Activated naive CD4-positive, alpha-beta T cell treated with anti-CD3 and anti-CD28 coated beads, Interleukin-2, amount 50 U/mL, for 24 hours (primary cell): ENCODE measurements at regions not wholly inside any gene's neighbourhood (a gene's known extent, or its start where the extent isn't known, plus 50 kb on each side); places are given as distances from the start of the nearest gene placed in this dataset.

Experiments used
- H3K27ac Mint-ChIP-seq: one replicate; pipeline ENCODE4 v1.8.0; 2021; ENCODE audit warnings: mild to moderate bottlenecking, mixed read lengths
- H3K27me3 Mint-ChIP-seq: one replicate; pipeline ENCODE4 v1.8.0; 2021; ENCODE audit warnings: mixed read lengths
- H3K36me3 Mint-ChIP-seq: one replicate; pipeline ENCODE4 v1.8.0; 2021; ENCODE audit warnings: mixed read lengths
- H3K4me1 Mint-ChIP-seq: one replicate; pipeline ENCODE4 v1.8.0; 2021; ENCODE audit warnings: mixed read lengths
- H3K4me3 Mint-ChIP-seq: one replicate; pipeline ENCODE4 v1.8.0; 2021; ENCODE audit warnings: mild to moderate bottlenecking, mixed read lengths
- H3K9me3 Mint-ChIP-seq: one replicate; pipeline ENCODE4 v1.8.0; 2021; ENCODE audit warnings: mixed read lengths

DNA sequence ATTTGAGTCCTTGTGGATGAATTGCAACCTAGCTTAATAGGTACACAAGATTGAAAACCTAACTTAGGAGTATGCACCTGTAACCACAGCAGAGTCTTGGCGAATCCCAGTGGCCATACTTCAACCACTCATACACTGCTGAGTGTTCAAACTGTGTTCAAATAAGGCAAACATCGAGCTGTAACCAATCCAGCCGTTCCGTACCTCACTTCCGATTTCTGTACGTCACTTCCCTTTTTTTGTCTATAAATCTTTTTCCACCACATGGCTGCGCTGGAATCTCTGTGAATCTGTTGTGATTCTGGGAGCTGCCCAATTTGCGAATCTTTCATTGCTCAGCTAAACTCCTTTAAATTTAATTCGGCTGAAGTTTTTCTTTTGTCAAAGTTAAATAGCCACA lies 190.6 kb downstream of the MAF start:
- Mint-ChIP-seq H3K4me3 (no peak overlapping the region), H3K27ac (no peak overlapping the region), H3K27me3 (no peaks in the 10 kb centered on the region), H3K4me1 (peaks cover 10% of the 10 kb centered on the region), H3K9me3 (no peaks in the 10 kb centered on the region), H3K36me3 (no peaks in the 10 kb centered on the region)

DNA sequence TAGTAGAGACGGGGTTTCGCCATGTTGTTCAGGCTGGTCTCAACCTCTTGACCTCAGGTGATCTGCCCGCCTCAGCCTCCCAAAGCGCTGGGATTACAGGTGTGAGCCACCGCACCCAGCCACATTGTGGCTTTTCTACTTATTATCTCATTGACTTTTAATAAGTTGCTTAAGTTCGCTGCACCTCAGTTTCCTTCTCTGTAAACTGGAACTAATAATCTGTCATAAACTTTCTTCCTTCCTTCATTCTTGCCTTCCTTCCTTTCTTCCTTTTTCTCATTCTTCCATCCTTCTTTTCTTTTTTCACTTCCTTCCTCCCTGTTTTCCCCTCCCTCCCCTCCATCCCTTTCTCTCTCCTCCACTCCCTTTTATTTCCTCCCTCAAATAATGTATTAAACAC lies 192.2 kb downstream of the MAF start:
- Mint-ChIP-seq H3K27me3 (no peaks in the 10 kb centered on the region), H3K27ac (no peak overlapping the region), H3K4me1 (peaks cover 4% of the 10 kb centered on the region), H3K4me3 (no peak overlapping the region), H3K9me3 (no peaks in the 10 kb centered on the region), H3K36me3 (no peaks in the 10 kb centered on the region)

DNA sequence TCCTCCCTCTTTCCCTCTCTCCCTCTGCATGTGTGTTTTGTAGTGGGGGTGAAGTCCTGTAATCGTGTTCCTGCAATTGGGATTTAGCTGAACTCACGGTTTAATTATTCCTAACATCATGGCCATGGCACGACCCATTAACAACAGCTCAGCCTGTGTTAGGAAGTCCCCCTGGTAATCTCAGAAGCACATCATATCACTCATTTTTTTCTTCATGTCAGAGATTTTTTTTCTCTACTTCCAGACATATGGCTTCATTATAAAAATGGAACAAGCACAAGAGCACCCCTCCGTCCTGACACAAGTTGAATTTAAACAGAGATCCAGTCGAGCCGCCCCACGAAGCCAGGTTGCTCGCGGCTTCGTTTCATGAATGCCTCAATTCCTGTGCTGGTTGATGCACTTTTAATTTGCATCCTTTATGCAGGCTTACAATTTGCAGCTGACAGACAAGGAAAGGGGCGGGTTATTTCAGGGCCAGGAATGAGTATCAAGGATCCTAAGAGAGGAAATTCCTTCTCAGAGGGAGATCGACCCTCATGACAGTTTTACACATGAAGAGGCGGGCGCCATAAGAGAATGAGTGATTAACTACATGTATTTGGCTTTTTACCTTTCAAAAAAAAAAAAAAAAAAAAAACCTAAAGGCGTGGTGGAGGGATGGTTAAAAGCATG lies 192.9 kb downstream of the MAF start:
- Mint-ChIP-seq H3K9me3 (no peaks in the 10 kb centered on the region), H3K36me3 (no peaks in the 10 kb centered on the region), H3K27me3 (no peaks in the 10 kb centered on the region), H3K4me1 (peaks cover 4% of the 10 kb centered on the region), H3K4me3 (no peak overlapping the region), H3K27ac (no peak overlapping the region)

DNA sequence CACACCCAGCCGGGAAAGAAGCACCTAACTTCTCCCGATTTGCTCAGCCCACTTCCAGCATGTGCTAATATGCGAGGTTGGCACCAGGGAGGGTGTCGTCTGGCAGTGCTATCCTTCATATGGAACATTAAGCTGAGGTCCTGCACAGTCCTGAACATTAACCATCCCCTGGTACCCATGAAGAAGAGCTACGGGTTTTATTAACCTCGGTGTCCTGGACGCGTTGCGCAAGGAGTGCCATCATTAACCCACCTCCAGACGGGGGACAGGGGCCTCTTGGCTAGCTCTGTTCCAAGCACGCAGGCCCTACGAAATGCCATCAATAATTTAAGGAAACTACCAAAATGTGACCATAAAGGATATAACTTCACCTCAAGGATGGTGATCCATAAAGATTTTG lies 193.5 kb downstream of the MAF start:
- no peak overlapping the region for H3K4me3 Mint-ChIP-seq
- no peak overlapping the region for H3K27ac Mint-ChIP-seq
- no peaks in the 10 kb centered on the region for H3K36me3 Mint-ChIP-seq
- H3K9me3 Mint-ChIP-seq: no peaks in the 10 kb centered on the region
- no peaks in the 10 kb centered on the region for H3K27me3 Mint-ChIP-seq
- peaks cover 4% of the 10 kb centered on the region for H3K4me1 Mint-ChIP-seq

DNA sequence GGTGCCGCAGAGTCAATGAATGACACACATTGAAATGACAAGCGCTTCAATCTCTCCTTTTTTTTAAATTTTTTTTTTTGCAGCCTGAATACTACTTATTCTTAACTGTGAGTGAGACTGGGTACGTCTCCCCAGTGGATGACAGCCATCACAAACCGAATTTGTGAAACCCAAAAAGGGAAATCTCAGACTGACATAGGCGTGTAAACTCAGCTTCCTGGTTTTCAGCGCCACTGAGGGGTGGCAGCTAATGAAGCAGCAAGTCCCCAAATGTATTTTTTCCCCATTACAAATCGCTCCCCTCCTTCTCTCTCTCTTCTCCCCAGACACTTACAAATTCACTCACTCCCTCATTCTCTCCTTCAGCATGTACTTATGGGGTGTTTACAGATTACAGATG lies 196.0 kb downstream of the MAF start:
- H3K9me3 Mint-ChIP-seq: no peaks in the 10 kb centered on the region
- H3K4me3 Mint-ChIP-seq: no peak overlapping the region
- no peaks in the 10 kb centered on the region for H3K27me3 Mint-ChIP-seq
- H3K27ac Mint-ChIP-seq: no peak overlapping the region
- no peaks in the 10 kb centered on the region for H3K36me3 Mint-ChIP-seq
- H3K4me1 Mint-ChIP-seq: no peaks in the 10 kb centered on the region

DNA sequence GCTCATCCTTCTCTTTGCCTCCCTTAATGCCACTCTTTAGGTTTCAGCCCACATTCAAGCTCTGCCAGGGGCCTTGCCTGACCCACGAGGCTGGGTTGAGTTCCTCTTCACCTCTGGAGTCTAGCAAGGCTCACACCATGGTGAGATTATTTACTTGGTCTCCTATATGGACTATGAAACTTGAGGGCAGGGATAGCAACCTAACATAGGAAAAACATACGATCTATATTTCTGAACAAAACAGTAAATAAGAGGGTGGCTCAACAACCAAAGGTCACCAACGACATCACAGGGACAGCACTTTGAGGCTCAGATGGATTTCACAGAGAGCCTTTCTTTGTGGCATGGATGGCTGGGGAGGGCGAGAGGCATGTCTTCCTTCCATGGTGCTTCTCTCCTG lies 197.0 kb downstream of the MAF start:
- H3K27ac Mint-ChIP-seq: no peak overlapping the region
- H3K4me3 Mint-ChIP-seq: no peak overlapping the region
- H3K36me3 Mint-ChIP-seq: no peaks in the 10 kb centered on the region
- H3K9me3 Mint-ChIP-seq: no peaks in the 10 kb centered on the region
- H3K4me1 Mint-ChIP-seq: no peaks in the 10 kb centered on the region
- H3K27me3 Mint-ChIP-seq: no peaks in the 10 kb centered on the region

GRCh38 chr16:79402920-79403319 lies 197.6 kb downstream of the MAF start:
- H3K27me3 Mint-ChIP-seq: no peaks in the 10 kb centered on the region
- H3K9me3 Mint-ChIP-seq: no peaks in the 10 kb centered on the region
- no peak overlapping the region for H3K27ac Mint-ChIP-seq
- no peaks in the 10 kb centered on the region for H3K4me1 Mint-ChIP-seq
- H3K36me3 Mint-ChIP-seq: no peaks in the 10 kb centered on the region
- H3K4me3 Mint-ChIP-seq: no peak overlapping the region

GRCh38 chr16:79402356-79402755 lies 198.2 kb downstream of the MAF start:
- Mint-ChIP-seq H3K27ac (no peak overlapping the region), H3K27me3 (no peaks in the 10 kb centered on the region), H3K36me3 (no peaks in the 10 kb centered on the region), H3K4me1 (no peaks in the 10 kb centered on the region), H3K9me3 (no peaks in the 10 kb centered on the region), H3K4me3 (no peak overlapping the region)

DNA sequence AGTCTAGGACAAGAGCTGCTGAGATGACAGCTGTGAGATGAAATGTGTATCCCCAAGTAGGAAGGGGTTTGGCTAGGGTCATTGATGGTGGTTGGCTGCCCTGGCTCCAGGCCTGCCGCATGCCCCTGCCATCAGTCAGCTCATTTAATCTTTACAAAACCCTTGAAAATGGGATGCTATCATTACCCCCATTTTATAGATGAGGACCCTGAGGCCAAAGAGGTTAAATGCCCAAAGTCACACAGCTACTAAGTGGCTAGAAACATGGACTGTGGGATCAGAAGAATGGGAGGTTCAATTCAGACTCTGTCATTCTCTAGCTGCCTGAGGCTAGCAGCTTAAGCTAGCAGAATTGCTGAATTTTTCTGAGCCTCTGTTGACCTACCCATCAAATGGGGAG lies 198.8 kb downstream of the MAF start:
- Mint-ChIP-seq H3K36me3 (no peaks in the 10 kb centered on the region), H3K4me1 (no peaks in the 10 kb centered on the region), H3K27ac (no peak overlapping the region), H3K9me3 (no peaks in the 10 kb centered on the region), H3K27me3 (no peaks in the 10 kb centered on the region), H3K4me3 (no peak overlapping the region)

GRCh38 chr16:79401157-79401556 lies 199.4 kb downstream of the MAF start:
- no peaks in the 10 kb centered on the region for H3K27me3 Mint-ChIP-seq
- H3K9me3 Mint-ChIP-seq: no peaks in the 10 kb centered on the region
- H3K4me3 Mint-ChIP-seq: no peak overlapping the region
- no peaks in the 10 kb centered on the region for H3K36me3 Mint-ChIP-seq
- no peak overlapping the region for H3K27ac Mint-ChIP-seq
- no peaks in the 10 kb centered on the region for H3K4me1 Mint-ChIP-seq

DNA sequence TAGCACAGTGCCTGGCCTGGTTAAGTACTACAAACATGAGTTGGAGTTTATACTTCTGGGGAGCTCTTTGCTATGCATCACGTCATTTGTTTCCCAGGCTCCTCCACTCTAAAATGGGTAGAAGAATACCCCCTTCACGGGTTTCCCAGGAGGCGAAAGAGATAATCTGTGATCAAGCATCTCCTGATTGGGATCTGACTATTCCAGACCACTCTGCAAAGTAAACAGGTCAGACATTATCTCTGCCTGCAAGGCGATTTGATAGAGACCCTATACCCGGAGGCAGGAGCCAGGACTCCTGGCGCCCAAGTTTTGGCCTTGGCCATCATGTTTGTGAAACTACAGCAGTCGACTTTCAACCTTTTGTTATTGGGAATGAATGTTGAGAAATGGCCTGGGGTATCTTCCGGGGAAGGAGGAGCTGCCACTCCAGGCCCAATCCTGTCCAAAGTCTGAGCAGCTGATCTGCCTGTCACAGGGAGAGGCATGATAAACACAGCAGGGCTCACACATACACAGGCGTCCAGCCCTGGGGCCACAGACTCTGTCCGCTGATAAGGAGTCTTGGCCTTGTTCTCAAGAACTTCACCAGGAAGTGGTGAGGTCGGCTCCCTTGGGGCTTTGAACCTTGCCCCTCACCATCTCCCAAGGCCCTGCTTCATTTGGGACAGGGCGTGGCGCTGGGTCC lies 199.9 kb downstream of the MAF start:
- no peaks in the 10 kb centered on the region for H3K4me1 Mint-ChIP-seq
- no peak overlapping the region for H3K27ac Mint-ChIP-seq
- no peaks in the 10 kb centered on the region for H3K36me3 Mint-ChIP-seq
- no peak overlapping the region for H3K4me3 Mint-ChIP-seq
- H3K27me3 Mint-ChIP-seq: no peaks in the 10 kb centered on the region
- no peaks in the 10 kb centered on the region for H3K9me3 Mint-ChIP-seq

- Mint-ChIP-seq H3K27me3 (peaks cover 3% of the 10 kb centered on the region), H3K9me3 (no peaks in the 10 kb centered on the region), H3K4me3 (no peak overlapping the region), H3K36me3 (no peaks in the 10 kb centered on the region), H3K27ac (no peak overlapping the region), H3K4me1 (no peaks in the 10 kb centered on the region)
Measured at GRCh38 chr16:79395591-79395990, 204.9 kb downstream of the MAF start.

DNA sequence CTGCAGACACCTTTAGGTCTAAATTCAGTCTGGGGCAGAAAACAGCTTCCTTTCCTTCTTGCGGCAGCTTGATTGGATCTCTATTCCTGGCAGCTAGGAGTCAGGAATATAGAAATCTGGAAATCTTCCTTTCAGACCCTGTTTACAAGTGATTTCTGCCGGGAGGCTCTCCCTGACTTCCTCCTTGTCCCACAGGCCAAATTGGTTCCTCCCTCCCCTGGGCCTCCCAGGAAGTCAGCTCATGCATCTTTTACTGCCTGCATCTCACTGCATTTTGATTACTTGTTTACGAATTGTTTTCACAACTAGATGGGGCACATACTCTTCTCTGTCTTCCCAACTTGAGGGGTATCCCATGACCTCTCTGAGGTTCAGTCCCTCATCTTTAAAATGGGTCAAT lies 206.3 kb downstream of the MAF start:
- no peak overlapping the region for H3K4me3 Mint-ChIP-seq
- no peaks in the 10 kb centered on the region for H3K9me3 Mint-ChIP-seq
- H3K27ac Mint-ChIP-seq: no peak overlapping the region
- H3K4me1 Mint-ChIP-seq: no peaks in the 10 kb centered on the region
- no peaks in the 10 kb centered on the region for H3K36me3 Mint-ChIP-seq
- H3K27me3 Mint-ChIP-seq: peaks cover 3% of the 10 kb centered on the region

- Mint-ChIP-seq H3K4me3 (no peak overlapping the region), H3K4me1 (no peaks in the 10 kb centered on the region), H3K9me3 (no peaks in the 10 kb centered on the region), H3K27me3 (peaks cover 3% of the 10 kb centered on the region), H3K27ac (no peak overlapping the region), H3K36me3 (no peaks in the 10 kb centered on the region)
Measured at GRCh38 chr16:79393564-79393963, 207.0 kb downstream of the MAF start.

DNA sequence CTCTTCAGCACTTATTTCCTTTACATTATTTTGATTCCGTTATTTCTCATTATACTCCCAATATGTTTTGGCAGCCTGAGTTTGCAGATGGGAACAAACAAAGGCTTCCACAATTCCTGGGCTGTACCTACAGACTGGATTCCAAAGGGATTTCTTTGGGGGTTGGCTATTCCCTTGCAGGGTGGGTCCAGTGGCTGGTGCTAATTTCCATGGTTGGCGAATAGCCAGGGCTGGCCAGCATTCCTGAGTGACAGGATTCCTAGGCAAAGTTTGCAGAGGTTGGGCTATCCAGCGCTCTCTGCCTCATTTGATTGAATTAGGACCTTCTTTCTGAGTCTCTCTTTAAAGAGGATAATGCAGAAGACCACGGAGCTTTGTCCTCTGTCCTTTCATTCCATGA lies 207.4 kb downstream of the MAF start:
- Mint-ChIP-seq H3K4me1 (no peaks in the 10 kb centered on the region), H3K27me3 (peaks cover 3% of the 10 kb centered on the region), H3K4me3 (no peak overlapping the region), H3K27ac (no peak overlapping the region), H3K36me3 (no peaks in the 10 kb centered on the region), H3K9me3 (no peaks in the 10 kb centered on the region)

GRCh38 chr16:79392081-79392480 lies 208.5 kb downstream of the MAF start:
- no peaks in the 10 kb centered on the region for H3K4me1 Mint-ChIP-seq
- no peaks in the 10 kb centered on the region for H3K36me3 Mint-ChIP-seq

DNA sequence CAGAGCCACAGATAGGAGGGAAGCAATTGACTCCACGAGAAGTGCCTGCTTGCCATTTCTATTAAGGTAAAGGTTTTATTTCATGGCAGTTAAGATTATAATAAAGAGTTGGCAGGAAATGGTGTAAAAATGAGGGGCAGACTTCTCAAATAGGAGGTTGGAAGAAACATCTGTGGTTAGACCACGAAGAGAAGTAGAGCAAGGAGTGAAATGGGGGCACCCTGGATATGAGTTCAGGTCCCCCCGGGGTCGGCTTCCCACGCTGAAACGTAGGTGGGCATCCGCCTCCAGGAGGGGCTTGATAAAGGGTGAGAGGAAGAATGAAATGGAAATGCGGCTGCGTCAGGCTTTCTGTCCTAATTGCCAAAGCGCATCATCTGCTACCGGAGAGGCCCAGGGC lies 209.1 kb downstream of the MAF start:
- Mint-ChIP-seq H3K4me3 (no peak overlapping the region), H3K27ac (no peak overlapping the region), H3K4me1 (no peaks in the 10 kb centered on the region), H3K36me3 (no peaks in the 10 kb centered on the region), H3K27me3 (peaks cover 3% of the 10 kb centered on the region), H3K9me3 (no peaks in the 10 kb centered on the region)

More at GRCh38 chr16:79392081-79392480, 208.5 kb downstream of the MAF start:
- H3K4me3 Mint-ChIP-seq: no peak overlapping the region
- H3K27ac Mint-ChIP-seq: no peak overlapping the region
- peaks cover 3% of the 10 kb centered on the region for H3K27me3 Mint-ChIP-seq
- no peaks in the 10 kb centered on the region for H3K9me3 Mint-ChIP-seq
